Loucy (cell line): ENCODE measurements at regions not wholly inside any gene's neighbourhood (a gene's known extent, or its start where the extent isn't known, plus 50 kb on each side); places are given as distances from the start of the nearest gene placed in this dataset.

Source experiments
- H2AFZ ChIP-seq: fragments of 200-600 bp; sonication (generic); 2 replicates; pipeline ENCODE4 v1.6.0; 2016; ENCODE audit warnings: antibody characterized with exemption, mild to moderate bottlenecking, low read length, moderate library complexity
- H3F3A ChIP-seq: fragments of 200-600 bp; 2 replicates; pipeline ENCODE4 v1.6.0; 2016; ENCODE audit warnings: antibody characterized with exemption, low read depth, mild to moderate bottlenecking
- H3K27me3 ChIP-seq: fragments of 200-600 bp; sonication (generic); 2 replicates; pipeline ENCODE4 v1.6.1; 2014; ENCODE audit warnings: low read length, mild to moderate bottlenecking; ENCODE audit not compliant: insufficient read depth, poor library complexity, severe bottlenecking
- H3K36me3 ChIP-seq: fragments of 200-600 bp; sonication (generic); 2 replicates; pipeline ENCODE4 v1.6.1; 2016; ENCODE audit warnings: low read length; ENCODE audit not compliant: insufficient read depth
- H3K4me1 ChIP-seq: fragments of 200-600 bp; sonication (generic); 2 replicates; pipeline ENCODE4 v1.5.1; 2014; ENCODE audit warnings: low read length, mild to moderate bottlenecking; ENCODE audit not compliant: insufficient read depth, poor library complexity, severe bottlenecking
- H3K4me2 ChIP-seq: fragments of 200-600 bp; sonication (generic); 2 replicates; pipeline ENCODE4 v1.6.0; 2014; ENCODE audit warnings: antibody characterized with exemption, low read length, low read depth, mild to moderate bottlenecking; ENCODE audit not compliant: poor library complexity, severe bottlenecking
- H3K4me3 ChIP-seq: fragments of 200-600 bp; sonication (generic); 2 replicates; pipeline ENCODE4 v1.5.1; 2014; ENCODE audit warnings: low read length, mild to moderate bottlenecking, mixed read lengths; ENCODE audit not compliant: poor library complexity, severe bottlenecking
- H3K79me2 ChIP-seq: fragments of 200-600 bp; sonication (generic); 2 replicates; pipeline ENCODE4 v1.6.1; 2014; ENCODE audit warnings: low read length; ENCODE audit not compliant: insufficient read depth
- H3K9ac ChIP-seq: fragments of 200-600 bp; sonication (generic); 2 replicates; pipeline ENCODE4 v1.6.0; 2014; ENCODE audit warnings: mild to moderate bottlenecking, low read depth, low read length, moderate library complexity; ENCODE audit not compliant: poor library complexity, severe bottlenecking
- H3K9me2 ChIP-seq: fragments of 200-600 bp; sonication (generic); replicated peaks from 2 replicates; pipeline ENCODE4 v1.6.1; 2016; ENCODE audit warnings: low read depth, low read length, mixed read lengths
- H3K9me3 ChIP-seq: fragments of 200-600 bp; sonication (generic); 2 replicates; pipeline ENCODE4 v1.6.1; 2014; ENCODE audit warnings: mild to moderate bottlenecking, antibody characterized with exemption, low read length, low read depth; ENCODE audit not compliant: insufficient read depth
- H4K20me1 ChIP-seq: fragments of 200-600 bp; sonication (generic); 2 replicates; pipeline ENCODE4 v1.6.0; 2014; ENCODE audit warnings: antibody characterized with exemption, low read length, mild to moderate bottlenecking; ENCODE audit not compliant: insufficient read depth, poor library complexity, severe bottlenecking
- CTCF ChIP-seq: fragments of 200-600 bp; sonication (generic); conservative IDR thresholded peaks from 2 replicates; pipeline ENCODE4 v1.5.1; 2014; ENCODE audit warnings: mild to moderate bottlenecking, antibody characterized with exemption, low read length
- EZH2phosphoT487 ChIP-seq: fragments of 200-600 bp; IDR thresholded peaks from 2 replicates; pipeline ENCODE4 v1.6.1; 2018; ENCODE audit warnings: antibody characterized with exemption, mild to moderate bottlenecking, moderate library complexity, borderline replicate concordance

GRCh38 chr11:115892016-115892415, 387.8 kb upstream of the CADM1 start:
- Histone ChIP-seq H3K4me2 (no peak overlapping the region), H3K79me2 (no peaks in the 10 kb centered on the region), H4K20me1 (no peaks in the 10 kb centered on the region), H2AFZ (no peak overlapping the region), H3K27me3 (no peaks in the 10 kb centered on the region), H3K4me3 (no peak overlapping the region), H3K4me1 (no peaks in the 10 kb centered on the region), H3K9me2 (no peaks in the 10 kb centered on the region), H3K9ac (no peak overlapping the region), H3K9me3 (no peaks in the 10 kb centered on the region), H3K36me3 (no peaks in the 10 kb centered on the region), H3F3A (no peaks in the 10 kb centered on the region)
- TF ChIP-seq CTCF = no peak
- TF ChIP-seq EZH2phosphoT487 = no peak

GRCh38 chr11:115891581-115891980, 387.4 kb upstream of the CADM1 start:
- Histone ChIP-seq H3K27me3 (no peaks in the 10 kb centered on the region), H3K4me3 (no peak overlapping the region), H3K9me3 (no peaks in the 10 kb centered on the region), H3K79me2 (no peaks in the 10 kb centered on the region), H3K4me2 (no peak overlapping the region), H3K9ac (no peak overlapping the region), H2AFZ (no peak overlapping the region), H3K4me1 (no peaks in the 10 kb centered on the region), H3F3A (no peaks in the 10 kb centered on the region), H4K20me1 (no peaks in the 10 kb centered on the region), H3K36me3 (no peaks in the 10 kb centered on the region), H3K9me2 (no peaks in the 10 kb centered on the region)
- TF ChIP-seq CTCF = no peak
- no peak for TF ChIP-seq EZH2phosphoT487

GRCh38 chr11:115890500-115890899, 386.3 kb upstream of the CADM1 start:
- Histone ChIP-seq H3F3A (no peaks in the 10 kb centered on the region), H3K4me3 (no peak overlapping the region), H3K4me1 (no peaks in the 10 kb centered on the region), H3K79me2 (no peaks in the 10 kb centered on the region), H3K27me3 (no peaks in the 10 kb centered on the region), H3K4me2 (no peak overlapping the region), H2AFZ (no peak overlapping the region), H3K9me3 (no peaks in the 10 kb centered on the region), H3K9ac (no peak overlapping the region), H3K36me3 (no peaks in the 10 kb centered on the region), H3K9me2 (no peaks in the 10 kb centered on the region), H4K20me1 (no peaks in the 10 kb centered on the region)
- no peak for TF ChIP-seq CTCF
- TF ChIP-seq EZH2phosphoT487 = no peak
